D341Med (cell line): ENCODE measurements at regions not wholly inside any gene's neighbourhood (a gene's known extent, or its start where the extent isn't known, plus 50 kb on each side); places are given as distances from the start of the nearest gene placed in this dataset.

Source experiments
- DNase-seq: peaks from one replicate; pipeline ENCODE4 v3.0.0; 2012; ENCODE audit warnings: low spot score

DNA sequence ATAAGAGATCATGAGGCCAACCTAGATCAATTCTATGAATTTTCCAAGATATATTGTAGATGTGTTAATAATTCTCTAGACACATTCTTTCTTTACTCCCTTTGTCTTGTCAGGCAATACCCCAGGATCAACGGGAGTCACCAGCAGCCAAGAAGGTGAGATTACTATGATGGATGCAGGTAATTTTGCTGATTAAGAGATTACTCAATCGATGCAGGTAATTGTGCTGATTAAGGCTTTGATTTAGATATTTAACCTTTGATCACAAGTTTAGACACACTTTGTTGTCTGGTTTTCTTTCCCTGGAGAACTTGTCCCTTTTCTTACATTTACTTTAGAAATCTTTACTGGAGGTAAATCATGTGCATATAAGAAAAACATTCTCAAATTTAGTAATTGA, 134.3 kb upstream of the CNTN1 start:
- no peak for DNase-seq

DNA sequence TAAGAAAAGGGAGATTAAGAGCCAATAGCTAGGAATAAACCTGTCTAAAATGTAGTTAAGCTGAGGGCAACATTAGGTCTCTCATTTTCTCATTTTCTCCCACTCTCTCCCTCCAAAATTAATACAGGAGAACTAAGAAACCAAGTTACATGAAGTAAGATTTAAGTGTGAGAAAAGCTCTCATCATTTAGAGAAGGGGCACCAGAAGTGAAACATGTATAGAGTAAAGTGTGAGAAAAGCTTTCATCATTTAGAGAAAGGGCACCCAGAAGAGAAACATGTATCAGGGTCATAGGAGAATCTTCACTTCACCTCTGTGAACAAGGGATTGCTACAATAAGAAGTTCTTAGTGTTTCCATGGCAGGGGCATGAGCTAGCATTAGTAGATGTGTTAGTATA, 132.4 kb upstream of the CNTN1 start:
- no peak for DNase-seq

DNA sequence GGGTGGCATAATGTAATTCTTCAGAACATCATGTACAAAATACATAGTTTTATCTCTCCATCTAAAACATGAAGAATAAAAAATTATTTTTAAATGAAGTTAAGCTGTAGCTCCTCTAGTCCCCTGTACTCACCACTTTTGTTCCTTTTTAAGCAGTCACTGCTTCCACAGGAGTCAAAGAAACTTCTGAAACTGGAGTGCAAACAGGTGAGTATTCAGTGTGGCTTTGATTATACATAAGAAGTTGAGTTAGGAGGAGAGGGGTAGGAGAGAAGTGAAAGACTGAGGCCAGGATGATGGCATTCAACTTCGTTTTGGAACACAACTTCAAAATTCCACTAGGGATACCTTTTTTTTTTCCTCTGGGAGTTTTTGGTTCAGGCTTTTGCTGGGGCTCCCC, 131.4 kb upstream of the CNTN1 start:
- no peak for DNase-seq

DNA sequence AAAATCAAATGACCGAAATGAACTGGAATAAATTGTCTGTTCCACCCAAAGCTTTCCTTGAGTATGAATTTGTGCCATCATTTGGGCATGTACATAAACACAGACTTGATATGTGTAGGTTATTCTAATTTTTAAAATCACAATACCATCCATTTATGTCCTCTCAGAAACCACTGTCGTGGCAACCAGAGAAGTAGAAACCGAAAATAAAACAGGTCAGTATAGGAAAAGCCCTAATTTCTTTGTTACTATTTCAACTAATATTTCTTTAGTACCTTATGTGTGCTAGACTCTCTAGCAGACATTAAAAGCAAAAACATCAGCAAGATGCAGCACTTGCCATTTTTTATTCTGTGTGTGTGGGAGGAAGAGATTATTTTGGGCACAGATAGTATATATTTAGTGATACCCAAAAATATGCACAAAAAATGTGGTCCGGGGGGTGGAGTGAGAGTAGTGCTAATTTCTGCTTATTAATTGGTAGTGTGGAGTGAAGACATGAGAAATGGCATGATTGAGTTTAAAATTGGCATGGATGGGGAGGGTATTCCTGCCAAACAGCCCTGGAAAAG, 130.8 kb upstream of the CNTN1 start:
- no peak for DNase-seq

DNA sequence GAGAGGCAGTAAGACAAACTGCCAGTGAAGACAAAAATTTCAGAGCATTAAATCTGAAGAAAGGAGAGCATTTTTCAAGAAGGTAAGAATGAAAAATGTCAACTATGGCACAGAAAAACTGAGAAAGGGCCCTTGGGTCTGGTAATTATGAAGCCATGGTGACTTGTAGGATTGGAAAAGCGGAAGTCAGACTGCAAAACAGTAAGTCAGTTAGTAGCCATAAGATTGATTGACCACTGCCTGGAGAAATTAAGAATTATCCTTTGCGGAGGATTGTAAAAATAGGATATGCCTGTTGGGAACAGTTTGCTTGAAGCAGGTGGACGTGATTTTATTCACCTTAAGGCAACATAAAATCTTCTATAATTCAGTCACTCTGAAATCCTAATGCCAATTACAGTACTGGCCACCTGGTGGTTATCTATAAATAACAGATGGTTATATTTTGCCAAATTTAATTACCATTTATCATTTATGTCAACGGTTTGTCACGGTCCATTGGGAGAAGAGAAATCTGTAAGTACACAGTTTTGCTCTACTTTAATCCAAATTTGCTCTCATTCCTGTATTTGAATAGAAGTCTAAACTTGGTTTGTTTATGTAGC, 127.1 kb upstream of the CNTN1 start:
- DNase-seq = no peak

DNA sequence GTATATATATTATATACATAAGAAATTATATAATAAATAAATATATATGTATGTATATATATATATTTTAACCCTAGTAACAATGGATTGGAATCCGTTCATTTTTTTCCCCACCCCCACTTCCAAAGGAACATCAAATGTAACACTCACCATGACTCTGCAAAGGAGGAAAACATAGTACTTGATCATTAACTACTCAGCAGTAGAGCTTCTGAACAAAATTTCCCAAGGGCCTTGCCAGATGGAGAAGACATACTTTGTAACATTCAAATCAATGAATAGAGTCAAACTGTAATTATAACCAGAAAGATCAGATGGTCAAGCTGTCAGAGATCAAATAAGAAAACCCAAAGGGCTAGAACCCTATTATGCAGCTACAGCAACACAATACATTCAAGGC, 126.0 kb upstream of the CNTN1 start:
- DNase-seq = no peak

DNA sequence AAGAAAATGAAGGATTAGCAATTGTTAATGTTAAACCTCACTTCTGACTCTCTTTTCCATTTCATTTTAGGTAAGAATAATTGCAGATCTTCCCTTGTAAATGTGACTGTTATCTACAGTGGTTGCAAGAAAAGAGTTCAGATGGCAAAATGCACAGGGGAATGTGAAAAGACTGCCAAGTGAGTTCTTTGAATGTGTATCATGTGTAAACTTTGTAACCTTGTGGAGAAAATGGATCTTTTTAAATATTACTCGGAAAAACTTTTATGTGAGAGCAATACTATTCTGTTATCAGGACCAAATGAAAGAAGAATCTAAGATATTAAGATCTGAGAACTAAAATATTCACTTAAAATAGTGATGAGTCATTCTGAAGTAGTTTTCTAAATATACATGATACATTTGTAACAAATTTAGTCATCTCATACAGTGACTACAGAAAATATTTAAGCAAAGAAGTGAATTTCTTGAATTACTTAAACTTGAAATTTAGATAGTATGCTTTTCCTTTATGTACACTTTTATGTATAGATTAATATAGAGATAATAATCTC, 122.5 kb upstream of the CNTN1 start:
- DNase-seq = no peak

DNA sequence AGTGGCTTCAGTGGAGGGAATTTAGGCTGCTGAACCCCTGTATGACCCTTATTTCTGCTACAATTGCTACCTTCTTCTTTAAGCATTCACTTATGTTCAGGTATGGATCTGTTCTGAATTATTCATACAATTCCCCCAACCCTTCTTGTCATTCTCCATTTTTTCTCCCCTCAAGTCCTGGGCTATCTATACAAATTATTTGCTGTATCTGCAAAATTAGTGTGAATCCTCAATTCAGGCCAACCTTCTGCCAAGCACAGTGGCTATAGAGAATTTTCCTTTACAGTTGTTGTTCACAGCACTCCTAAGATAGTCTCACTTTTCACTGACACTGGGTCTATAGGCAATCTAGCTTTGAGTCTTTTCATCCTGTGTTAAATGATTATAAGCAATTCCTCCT, 119.2 kb upstream of the CNTN1 start:
- no peak for DNase-seq

DNA sequence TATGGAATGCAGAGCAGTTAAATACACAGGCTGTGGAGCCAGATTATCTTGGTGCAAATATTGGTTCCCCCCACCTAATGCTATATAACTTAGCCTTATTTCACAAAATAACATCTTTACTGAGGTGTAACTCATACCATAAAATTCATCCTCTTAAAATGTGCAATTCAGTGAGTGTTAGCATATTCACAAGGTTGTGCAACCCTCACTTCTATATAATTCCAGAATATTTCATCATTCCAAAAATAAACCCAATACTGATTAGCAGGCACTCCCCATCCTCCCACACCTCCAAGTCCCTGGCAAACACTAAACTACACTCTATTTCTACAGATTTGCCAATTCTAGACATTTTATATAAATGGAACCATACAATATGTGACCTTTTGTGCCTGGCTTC, 116.3 kb upstream of the CNTN1 start:
- DNase-seq = no peak

DNA sequence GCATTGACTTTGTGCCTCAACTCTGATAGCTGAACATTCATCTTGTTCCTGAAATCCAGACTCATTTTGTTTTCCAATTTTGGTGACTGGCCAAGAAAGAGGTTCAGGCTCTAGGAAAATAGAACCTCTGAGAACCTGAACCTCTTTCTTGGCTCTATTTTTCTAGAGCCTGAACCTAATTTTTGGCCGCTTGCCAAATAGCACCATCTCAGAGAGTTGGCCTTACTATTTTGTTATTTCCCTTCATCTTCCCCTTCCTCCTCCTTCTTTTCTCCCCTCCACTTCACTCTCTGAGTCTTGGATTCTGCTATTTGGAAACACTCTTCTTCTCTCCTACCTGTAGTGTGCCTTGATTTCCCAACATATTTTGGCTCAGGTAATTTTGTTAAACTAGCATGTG, 114.4 kb upstream of the CNTN1 start:
- DNase-seq = no peak

DNA sequence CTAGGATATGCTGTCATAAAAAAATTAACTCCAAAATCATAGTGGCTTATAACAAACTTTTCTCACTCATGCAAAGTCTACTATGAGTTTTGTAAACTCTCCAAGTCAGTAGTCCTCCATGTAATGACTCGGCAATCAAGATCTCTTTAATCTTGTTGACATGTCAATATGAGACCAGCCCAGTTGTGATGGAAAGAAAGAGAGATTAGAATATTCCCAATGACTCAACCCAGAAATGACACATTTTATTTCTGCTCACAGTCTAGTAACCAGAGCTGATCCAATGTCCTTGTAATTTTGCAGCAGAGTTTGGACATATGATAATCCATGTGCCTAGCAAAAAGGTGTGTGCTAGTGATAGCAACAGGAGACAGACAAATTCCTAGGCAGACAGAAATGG, 112.6 kb upstream of the CNTN1 start:
- no peak for DNase-seq

DNA sequence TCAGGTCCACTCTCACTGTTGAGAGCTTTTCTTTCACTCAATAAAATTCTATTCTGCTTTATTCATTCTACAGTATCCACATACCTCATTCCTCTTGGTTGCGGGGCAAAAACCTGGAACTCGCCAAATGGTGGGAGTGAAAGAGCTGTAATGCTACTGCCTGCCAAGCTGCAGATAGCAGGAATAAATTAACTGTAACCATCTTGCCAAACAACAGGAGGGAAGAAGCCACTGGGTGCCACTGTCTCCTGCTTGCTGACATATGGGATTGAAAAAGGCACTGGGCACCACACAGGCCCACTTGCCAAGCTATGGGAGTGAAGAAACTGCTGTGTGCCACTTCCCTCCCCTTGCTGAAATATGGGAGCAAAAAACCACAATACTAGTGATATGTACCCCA, 111.9 kb upstream of the CNTN1 start:
- no peak for DNase-seq

DNA sequence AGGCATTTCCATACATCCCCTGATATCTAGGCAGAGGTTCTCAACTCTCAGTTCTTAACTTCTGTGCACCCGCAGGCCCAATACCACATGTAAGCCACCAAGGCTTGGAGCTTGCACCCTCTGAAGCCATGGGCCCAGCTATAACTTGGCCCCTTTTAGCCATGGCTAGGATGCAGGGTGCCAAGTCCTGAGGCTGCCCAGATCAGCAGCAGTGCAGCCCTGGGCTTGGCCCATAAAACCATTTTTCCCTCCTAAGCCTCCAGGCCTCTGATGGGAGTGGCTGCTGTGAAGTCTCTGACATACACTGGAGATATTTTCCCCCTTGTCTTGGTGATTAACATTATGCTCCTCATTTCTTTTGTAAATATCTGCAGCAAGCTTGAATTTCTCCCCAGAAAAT, 110.3 kb upstream of the CNTN1 start:
- DNase-seq = no peak

DNA sequence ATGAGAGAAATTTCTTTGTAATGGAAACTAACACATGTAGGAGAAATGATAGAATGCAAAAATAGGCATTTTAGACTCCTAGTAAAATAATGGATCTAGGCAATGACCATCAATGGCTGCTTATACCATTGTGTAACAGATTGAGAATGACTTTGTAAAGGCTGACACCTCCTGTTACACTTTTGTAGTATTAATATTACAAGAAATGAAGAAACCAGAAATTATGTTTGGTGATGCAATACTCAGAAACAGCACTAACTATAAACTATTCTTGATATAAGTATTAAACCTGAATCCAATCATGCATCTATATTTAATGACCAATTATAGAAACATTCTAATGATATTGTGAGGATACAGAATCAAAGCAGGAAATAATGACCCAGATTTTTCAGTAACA, 108.5 kb upstream of the CNTN1 start:
- no peak for DNase-seq

DNA sequence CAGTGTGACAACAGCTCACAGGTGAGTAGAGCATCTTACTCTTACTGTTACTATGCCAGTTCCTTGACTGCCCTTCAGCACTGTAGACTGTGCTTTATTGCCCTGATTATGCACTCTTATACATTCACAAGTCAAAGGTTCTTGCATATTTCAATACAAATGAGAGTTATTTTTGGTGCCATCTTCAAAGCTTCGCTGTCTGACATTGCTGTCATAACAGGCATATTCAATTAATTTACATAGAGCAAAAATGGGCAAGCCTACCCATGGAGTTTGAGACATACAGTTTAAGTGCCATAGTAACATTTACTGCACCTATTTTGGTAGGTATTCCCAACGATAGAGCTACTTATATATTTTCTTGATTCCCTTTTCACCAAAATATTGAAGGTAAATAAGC, 107.5 kb upstream of the CNTN1 start:
- DNase-seq = no peak

DNA sequence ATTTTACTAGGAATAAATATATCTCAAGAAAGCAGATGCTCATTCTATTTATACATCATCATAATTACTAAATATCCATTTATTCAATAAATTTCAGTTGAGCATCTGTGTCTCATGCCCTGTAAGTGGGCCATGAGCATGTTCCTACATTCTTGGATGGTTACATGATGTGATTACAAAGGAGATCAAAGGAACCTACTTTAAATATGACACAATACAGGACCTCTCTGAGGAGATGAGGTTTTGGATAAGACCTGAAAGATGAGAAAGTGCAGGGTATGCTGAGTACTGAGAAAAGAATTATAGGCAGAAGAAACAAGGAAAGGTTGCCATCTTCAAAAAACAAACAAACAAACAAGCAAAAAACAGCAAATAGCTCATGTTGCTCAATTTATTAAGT, 105.4 kb upstream of the CNTN1 start:
- no peak for DNase-seq

DNA sequence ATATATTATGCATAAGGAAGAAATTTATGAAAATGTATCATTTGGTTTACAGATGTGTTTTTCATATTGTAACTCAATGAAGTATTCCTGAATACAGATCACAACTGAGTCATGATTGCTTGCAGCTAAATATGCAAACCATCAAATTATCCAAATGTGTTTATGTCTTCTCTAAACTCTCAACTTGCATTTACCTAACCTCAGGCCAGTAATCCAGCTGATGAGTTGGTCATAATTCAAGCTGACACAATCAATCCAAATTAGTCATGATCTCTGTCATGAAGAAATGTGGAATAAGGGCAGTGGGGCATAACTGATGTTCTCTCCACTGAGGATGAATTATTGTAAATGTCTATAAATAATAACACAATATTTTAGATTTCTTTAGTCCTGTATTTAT, 104.8 kb upstream of the CNTN1 start:
- DNase-seq = no peak

DNA sequence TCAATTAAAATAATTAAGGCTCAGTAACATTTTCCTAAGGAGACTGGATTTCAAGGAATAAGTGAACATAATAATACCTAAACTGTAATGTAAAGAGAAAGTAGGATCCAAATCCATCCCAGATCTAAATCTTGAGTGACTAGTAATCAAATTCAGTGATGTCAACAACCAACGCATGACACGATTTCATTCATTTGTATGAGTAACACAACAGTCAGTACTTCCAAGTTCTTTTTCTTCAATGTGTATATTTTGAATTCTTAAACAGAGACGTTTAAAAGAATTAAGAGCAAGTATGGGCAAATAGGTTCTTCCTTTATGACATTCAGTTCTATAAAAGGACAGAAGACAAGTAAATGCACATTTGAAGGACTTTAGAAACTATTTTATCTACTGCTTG, 104.3 kb upstream of the CNTN1 start:
- DNase-seq = no peak

DNA sequence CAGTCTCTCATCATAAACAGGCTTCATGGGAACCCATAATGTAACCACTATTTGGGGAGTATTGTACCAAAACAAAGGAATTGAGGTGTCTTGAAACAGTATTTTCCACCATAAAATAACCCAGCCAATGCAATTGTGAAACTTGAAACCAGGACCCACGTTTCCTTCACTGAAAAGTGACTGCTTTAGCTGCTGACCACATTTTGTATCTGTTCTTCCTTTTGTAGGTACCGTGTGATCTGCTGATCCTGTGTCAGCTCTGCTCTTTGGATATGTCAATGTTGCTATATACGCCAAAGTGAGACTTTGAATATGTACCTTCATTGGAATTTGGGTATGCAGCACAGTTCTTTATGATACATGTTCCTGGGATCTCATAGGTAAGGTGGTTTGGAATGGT, 95.1 kb upstream of the CNTN1 start:
- DNase-seq = no peak

DNA sequence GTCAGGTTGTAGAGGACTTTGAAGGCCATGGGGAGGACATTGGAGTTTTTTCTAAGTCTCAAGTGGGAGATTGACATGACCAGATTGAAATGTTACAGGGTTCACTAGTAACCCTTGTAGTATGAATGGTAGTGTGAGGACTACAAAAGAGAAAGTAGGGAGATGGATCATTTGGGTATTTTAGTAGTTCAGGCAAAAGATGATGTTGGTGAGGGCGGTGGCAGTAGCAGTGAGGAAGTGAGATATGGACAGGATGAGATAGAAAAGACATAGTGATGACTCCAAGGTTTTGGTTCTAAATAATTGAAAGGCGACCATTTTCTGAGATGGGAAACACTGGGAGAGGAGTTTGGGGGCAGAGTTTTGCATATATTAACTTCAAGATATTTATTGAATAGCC, 94.2 kb upstream of the CNTN1 start:
- no peak for DNase-seq

DNA sequence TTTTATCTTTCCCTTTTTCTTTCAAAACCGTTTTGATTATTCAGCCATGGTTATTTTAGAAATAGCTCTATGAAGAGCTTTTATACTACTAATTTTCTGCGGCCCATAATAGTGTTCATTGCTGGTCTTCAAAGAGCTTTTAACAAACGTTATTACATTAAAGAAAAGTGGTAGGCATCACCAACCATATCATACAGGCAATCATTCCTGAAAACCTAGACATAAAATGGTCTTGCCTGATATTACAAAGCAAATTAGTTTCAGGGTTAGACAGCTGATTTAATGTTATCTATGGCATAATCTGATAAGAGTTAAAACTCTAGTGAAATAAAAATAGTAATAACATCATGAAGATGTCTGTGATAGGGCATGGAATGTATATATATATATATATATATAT, 89.7 kb upstream of the CNTN1 start:
- DNase-seq = no peak

DNA sequence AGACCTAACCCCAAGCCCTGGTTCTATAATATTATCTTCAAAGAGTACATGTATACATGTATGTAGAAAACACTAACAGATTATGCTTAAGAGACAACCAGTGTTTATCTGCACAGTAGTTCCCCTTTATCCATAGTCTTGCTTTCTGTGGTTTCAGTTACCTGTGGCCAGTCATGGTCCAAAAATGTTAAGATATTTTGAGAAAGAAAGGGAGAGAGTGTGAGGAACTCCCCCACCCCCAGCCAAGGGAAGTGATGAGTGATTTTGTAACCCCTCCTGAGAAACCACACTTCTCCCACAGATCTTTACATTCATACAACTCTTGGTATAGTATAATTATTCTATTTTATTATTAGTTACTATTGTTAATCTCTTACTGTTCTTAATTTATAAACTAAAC, 77.3 kb upstream of the CNTN1 start:
- no peak for DNase-seq

DNA sequence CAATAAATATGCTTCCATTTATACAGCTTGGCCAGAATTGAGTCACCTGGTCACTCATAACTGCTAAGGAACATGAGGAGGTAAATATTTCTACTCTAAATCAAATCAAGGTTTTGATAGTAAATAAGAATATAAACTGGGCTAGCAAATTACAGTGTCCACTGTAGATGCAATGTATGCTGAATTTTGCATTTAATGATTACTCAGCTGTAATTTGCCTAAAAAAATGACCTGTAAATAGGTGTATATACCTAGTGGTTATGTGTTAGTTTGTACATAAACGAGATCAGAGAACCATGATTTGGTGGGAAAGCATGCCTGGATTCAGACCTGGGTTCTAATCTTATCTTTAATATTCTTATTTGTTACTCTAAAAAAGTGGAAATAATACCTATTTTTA, 76.6 kb upstream of the CNTN1 start:
- no peak for DNase-seq

DNA sequence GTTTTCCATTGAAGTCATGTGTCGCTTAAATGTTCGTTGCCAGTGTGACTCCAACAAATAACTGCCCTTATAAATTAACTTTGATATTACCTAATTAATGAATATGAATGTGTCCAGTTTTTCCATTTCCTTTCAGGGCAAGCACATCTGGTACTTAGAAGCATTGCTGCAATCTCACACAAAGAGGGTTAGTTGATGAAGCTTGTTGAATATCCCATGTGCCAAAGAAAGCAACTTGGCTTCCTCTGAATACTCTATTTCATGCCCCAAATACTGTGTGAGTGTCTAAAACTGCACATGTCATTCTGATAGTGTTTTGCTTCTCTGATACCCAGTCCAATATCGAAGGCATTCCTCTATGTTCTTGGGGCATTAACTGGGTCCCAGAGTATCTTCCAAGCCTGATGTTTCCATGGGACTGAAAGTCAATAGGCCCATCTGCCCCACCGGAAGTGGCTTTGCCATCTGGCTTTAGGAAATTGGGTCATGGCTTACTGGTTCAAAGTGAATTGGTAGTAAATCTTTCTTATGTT, 75.8 kb upstream of the CNTN1 start:
- DNase-seq = no peak
